ENCODE measurements at regions not wholly inside any gene's neighbourhood (a gene's known extent, or its start where the extent isn't known, plus 50 kb on each side); places are given as distances from the start of the nearest gene placed in this dataset.

DNA sequence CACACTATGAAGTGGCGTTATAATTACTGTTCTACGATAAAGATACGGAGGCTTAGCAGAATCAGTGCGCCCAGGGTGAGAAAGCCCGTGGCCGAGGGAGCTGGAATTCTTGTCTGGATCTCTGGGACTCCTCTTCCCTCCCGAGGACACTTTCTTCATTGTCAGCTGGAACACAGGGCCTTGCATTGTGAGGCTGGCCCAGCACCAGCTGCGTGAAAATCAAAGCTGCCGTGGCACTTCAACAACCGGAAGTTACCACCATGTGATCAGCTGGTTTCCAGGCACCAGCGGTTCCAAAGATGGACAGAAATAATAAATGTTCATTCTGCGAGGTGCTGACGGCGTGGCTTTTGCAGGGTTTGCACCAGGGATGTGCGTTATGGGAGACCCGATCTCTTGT, 234.0 kb upstream of the PITRM1 start:
- ChIA-PET POLR2A (no interaction called here), CTCF (no interaction called here)
- H3K4me1 ChIP-seq (ENCODE audit: control insufficient read depth, extremely low read depth, insufficient read depth, low read length): peaks cover 2% of the 10 kb centered on the region
- H3K4me2 ChIP-seq (ENCODE audit: insufficient read depth, low read length): no peak overlapping the region
- no peaks in the 10 kb centered on the region for H4K20me1 ChIP-seq (replicated peaks; ENCODE audit: control insufficient read depth, extremely low read depth, insufficient read depth, low read length)
- no peak overlapping the region for H3K27ac ChIP-seq (ENCODE audit: insufficient read depth, low read depth, low read length)
- H3K4me3 ChIP-seq (replicated peaks in 1 of 3; ENCODE audit: insufficient read depth in 1 of 3, low read depth in 1 of 3, low read length in 3 of 3): no peak overlapping the region
- no peak overlapping the region for H2AFZ ChIP-seq (ENCODE audit: low read depth, low read length)
- H3K9me3 ChIP-seq (replicated peaks; ENCODE audit: control insufficient read depth, insufficient read depth, low read length): no peaks in the 10 kb centered on the region
- intact Hi-C loops (cut with micrococcal nuclease): no loop called here
- H3K9ac ChIP-seq (replicated peaks; ENCODE audit: extremely low read depth, insufficient read depth, low read length): no peak overlapping the region
- dilution Hi-C loops (cut with MboI; ENCODE audit: extremely low pct_ligation_motif_present, low sequenced_read_pairs): no loop called here
- FAIRE-seq: no peak
- no peaks in the 10 kb centered on the region for H3K36me3 ChIP-seq (ENCODE audit: control insufficient read depth in 2 of 2, extremely low read depth in 1 of 2, insufficient read depth in 2 of 2, low read length in 2 of 2)
- no peak for DNase-seq (ENCODE audit: low read depth, low spot score)
- H3K27me3 ChIP-seq (ENCODE audit: control insufficient read depth in 2 of 2, insufficient read depth in 2 of 2, low read length in 2 of 2): no peaks in the 10 kb centered on the region
- no peak for TF ChIP-seq POLR2AphosphoS5 (IDR thresholded peaks at IDR 0.05; ENCODE audit: insufficient read depth, low read depth, low read length)
- no peak for TF ChIP-seq MYC (IDR thresholded peaks at IDR 0.05; ENCODE audit: low read depth, low read length)
- no peak for TF ChIP-seq POLR2A (IDR thresholded peaks at IDR 0.05; ENCODE audit: low read depth, low read length)
- TF ChIP-seq, protein P1, sequence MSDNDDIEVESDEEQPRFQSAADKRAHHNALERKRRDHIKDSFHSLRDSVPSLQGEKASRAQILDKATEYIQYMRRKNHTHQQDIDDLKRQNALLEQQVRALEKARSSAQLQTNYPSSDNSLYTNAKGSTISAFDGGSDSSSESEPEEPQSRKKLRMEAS (IDR thresholded peaks at IDR 0.05; ENCODE audit: insufficient read depth, insufficient read length): no peak
- no peak for TF ChIP-seq JUN (IDR thresholded peaks at IDR 0.05; ENCODE audit: borderline replicate concordance, insufficient read depth, insufficient read length, low read depth)
- TF ChIP-seq, protein P2, sequence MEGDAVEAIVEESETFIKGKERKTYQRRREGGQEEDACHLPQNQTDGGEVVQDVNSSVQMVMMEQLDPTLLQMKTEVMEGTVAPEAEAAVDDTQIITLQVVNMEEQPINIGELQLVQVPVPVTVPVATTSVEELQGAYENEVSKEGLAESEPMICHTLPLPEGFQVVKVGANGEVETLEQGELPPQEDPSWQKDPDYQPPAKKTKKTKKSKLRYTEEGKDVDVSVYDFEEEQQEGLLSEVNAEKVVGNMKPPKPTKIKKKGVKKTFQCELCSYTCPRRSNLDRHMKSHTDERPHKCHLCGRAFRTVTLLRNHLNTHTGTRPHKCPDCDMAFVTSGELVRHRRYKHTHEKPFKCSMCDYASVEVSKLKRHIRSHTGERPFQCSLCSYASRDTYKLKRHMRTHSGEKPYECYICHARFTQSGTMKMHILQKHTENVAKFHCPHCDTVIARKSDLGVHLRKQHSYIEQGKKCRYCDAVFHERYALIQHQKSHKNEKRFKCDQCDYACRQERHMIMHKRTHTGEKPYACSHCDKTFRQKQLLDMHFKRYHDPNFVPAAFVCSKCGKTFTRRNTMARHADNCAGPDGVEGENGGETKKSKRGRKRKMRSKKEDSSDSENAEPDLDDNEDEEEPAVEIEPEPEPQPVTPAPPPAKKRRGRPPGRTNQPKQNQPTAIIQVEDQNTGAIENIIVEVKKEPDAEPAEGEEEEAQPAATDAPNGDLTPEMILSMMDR (IDR thresholded peaks at IDR 0.05; ENCODE audit: extremely low read depth in 1 of 2, insufficient read depth in 1 of 2, low read depth in 1 of 2, low read length in 2 of 2): no peak
- TF ChIP-seq FOS (IDR thresholded peaks at IDR 0.05; ENCODE audit: borderline replicate concordance, insufficient read depth, low read length): no peak
- no peak for TF ChIP-seq EZH2 (IDR thresholded peaks at IDR 0.05; ENCODE audit: borderline replicate concordance, low read depth, low read length, severe bottlenecking)
- no peak for TF ChIP-seq GATA2 (IDR thresholded peaks at IDR 0.05; ENCODE audit: insufficient read depth, insufficient read length, low read depth, low read length)
- no peaks in the 10 kb centered on the region for H3K79me2 ChIP-seq (ENCODE audit: control insufficient read depth, insufficient read depth, low read length)
- H3K9me1 ChIP-seq (replicated peaks; ENCODE audit: control insufficient read depth, extremely low read depth, insufficient read depth, low read length): no peaks in the 10 kb centered on the region
- no TSS peak for BruUV-seq (replicated peaks)
